Heart left ventricle (tissue), 13 donors: ENCODE measurements at regions not wholly inside any gene's neighbourhood (a gene's known extent, or its start where the extent isn't known, plus 50 kb on each side); places are given as distances from the start of the nearest gene placed in this dataset.

Experiments used
- CTCF ChIP-seq, 12 donors: fragments of 200-600 bp; sonication (generic) in 4 of 12; IDR thresholded peaks; one replicate each; pipeline versions ENCODE4 v1.5.0 to v1.8.0; 2018 to 2022; ENCODE audit warnings: antibody characterized with exemption in 12 of 12, mild to moderate bottlenecking in 5 of 12
- POLR2A ChIP-seq, 2 donors: fragments of 450-650 bp; IDR thresholded peaks; one replicate each; pipeline ENCODE4 v1.6.1; 2017; ENCODE audit warnings: antibody characterized with exemption in 2 of 2, mild to moderate bottlenecking in 2 of 2, moderate library complexity in 2 of 2
- donor health status: ischemic (EF 13 %, LVEDD 7.1; RV severe dilation, severe dysfunction).
- donor health status: DM: no; HTN: yes; CAD: no.
- donor health status: DM: no; HTN: no; CAD: no.
- donor health status: ischemic (EF 25% LVEDD 6.9; RV normal size, moderate dysfunction).
- donor health status: ischemic (EF 25% LVEDD 5.7; RV mildly dilated, moderate dysfunction).
- donor health status: ischemic (EF 35%, LVEDD 5.7; RV mildly dilated, moderate dysfunction).
- donor health status: nonischemic (EF 11% LVEDD 7.7; RV severe dilation, severe dysfunction).
- donor health status: DM: yes; HTN: yes; CAD: no.
- donor health status: PGD.
- donor health status: ischemic (EF 29% LVEDD 5.4; RV normal size, mild dysfunction).
- donor health status: nonischemic (EF 23%, LVEDD 6.1; RV moderate dilation, normal function).

GRCh38 chr1:80801695-80802094 is 999.0 kb upstream of the ADGRL2 start:
- TF ChIP-seq CTCF (IDR thresholded peaks at IDR 0.05), result no peak
- TF ChIP-seq POLR2A (IDR thresholded peaks at IDR 0.05), result no peak
